A673 (cell line): ENCODE measurements at regions not wholly inside any gene's neighbourhood (a gene's known extent, or its start where the extent isn't known, plus 50 kb on each side); places are given as distances from the start of the nearest gene placed in this dataset.

Experiments used
- BruUV-seq: library from RNA; stranded (reverse); fragments of 400-500 nt; replicated peaks from 2 replicates; lab custom pipeline; 2021; lab: Mats Ljungman, UMichigan
- CTCF ChIA-PET: fragments of 300-600 bp; sonication (Branson Sonifier 250); formaldehyde crosslinking; loops from one replicate; lab custom pipeline; 2022; ENCODE audit warnings: antibody characterized with exemption; lab: Charles Lee
- POLR2A ChIA-PET: fragments of 300-600 bp; sonication (Branson Sonifier 250); formaldehyde crosslinking; loops from one replicate; lab custom pipeline; 2022; ENCODE audit warnings: antibody characterized with exemption; ENCODE audit not compliant: low non-redundant PET; lab: Charles Lee
- DNase-seq: peaks from one replicate; pipeline ENCODE4 v3.0.0-alpha.2; 2015; ENCODE audit warnings: low spot score
- H3K27ac ChIP-seq: fragments of 200-600 bp; sonication (generic); 2 replicates; pipeline ENCODE4 v1.5.1; 2016; ENCODE audit warnings: mixed run types, low read depth, mild to moderate bottlenecking, mixed read lengths, antibody characterized with exemption, low read length; ENCODE audit not compliant: poor library complexity, severe bottlenecking
- H3K27me3 ChIP-seq: fragments of 200-600 bp; sonication (generic); replicated peaks from 2 replicates; pipeline ENCODE4 v1.6.1; 2017; ENCODE audit warnings: mixed run types, low read depth, mild to moderate bottlenecking, mixed read lengths, antibody characterized with exemption, low read length; ENCODE audit not compliant: insufficient read depth, poor library complexity
- H3K36me3 ChIP-seq: fragments of 200-600 bp; sonication (generic); 2 replicates; pipeline ENCODE4 v1.6.1; 2016; ENCODE audit warnings: mixed run types, mild to moderate bottlenecking, mixed read lengths, antibody characterized with exemption, low read length; ENCODE audit not compliant: insufficient read depth, poor library complexity, severe bottlenecking
- H3K4me1 ChIP-seq: fragments of 200-600 bp; sonication (generic); 2 replicates; pipeline ENCODE4 v1.6.1; 2017; ENCODE audit warnings: mixed run types, mild to moderate bottlenecking, mixed read lengths, antibody characterized with exemption, low read length; ENCODE audit not compliant: insufficient read depth, poor library complexity, severe bottlenecking
- H3K4me3 ChIP-seq: fragments of 200-600 bp; sonication (generic); 2 replicates; pipeline ENCODE4 v1.5.1; 2016; ENCODE audit warnings: low read depth, mixed run types, mild to moderate bottlenecking, mixed read lengths, low read length; ENCODE audit not compliant: poor library complexity, severe bottlenecking
- H3K9me3 ChIP-seq: fragments of 200-600 bp; sonication (generic); 2 replicates; pipeline ENCODE4 v1.6.1; 2016; ENCODE audit warnings: mixed run types, low read depth, mild to moderate bottlenecking, mixed read lengths, antibody characterized with exemption, low read length; ENCODE audit not compliant: poor library complexity, severe bottlenecking
- CTCF ChIP-seq: fragments of 300-800, 200-600 bp; sonication (generic); conservative IDR thresholded peaks from 2 replicates; pipeline ENCODE4 v1.5.1; 2017; ENCODE audit warnings: low read depth, mild to moderate bottlenecking, antibody characterized with exemption, low read length, moderate library complexity, mixed read lengths
- EZH2 ChIP-seq: fragments of 200-600 bp; sonication (generic); IDR thresholded peaks from 2 replicates; pipeline ENCODE4 v1.6.1; 2017; ENCODE audit warnings: borderline replicate concordance, low read depth, mild to moderate bottlenecking, mixed read lengths, antibody characterized with exemption, low read length; ENCODE audit not compliant: poor library complexity, severe bottlenecking
- intact Hi-C: fragments of 100-400 bp; cut with micrococcal nuclease; formaldehyde crosslinking; loops from one replicate; pipeline ENCODE4 v1.10.0; 2022; ENCODE audit not compliant: unreplicated experiment

DNA sequence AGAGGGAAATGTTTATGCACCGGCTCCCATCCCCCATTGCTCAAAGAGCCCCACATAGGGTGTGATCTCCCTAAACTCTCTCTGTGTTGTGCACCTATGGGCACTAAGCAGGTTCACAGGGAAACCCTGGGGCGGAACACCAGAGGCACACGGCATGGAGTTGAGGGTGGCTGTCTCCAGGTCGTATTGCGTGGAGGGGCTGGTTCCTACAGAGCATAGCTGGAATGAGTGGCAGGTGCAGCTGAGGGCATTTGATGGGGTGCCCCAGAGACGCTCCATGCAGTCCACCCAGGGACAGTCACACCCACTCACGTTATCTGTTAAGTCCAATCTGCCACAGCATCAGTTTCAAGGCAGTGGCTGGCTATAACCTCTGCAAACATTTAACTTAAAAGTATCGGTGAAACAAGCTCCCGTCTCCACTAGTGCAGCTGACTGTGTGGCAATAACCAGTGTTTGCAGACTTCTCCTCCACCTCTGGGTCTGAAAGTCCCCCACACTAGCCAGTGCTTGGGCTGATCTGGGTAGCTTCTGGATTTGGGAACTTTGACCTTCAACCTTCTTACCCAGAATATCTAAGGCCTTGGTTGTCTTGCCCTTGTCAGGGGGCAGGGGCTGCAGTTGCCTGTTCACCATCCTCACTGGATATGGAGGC, 249.2 kb upstream of the ZNF32 start:
- CTCF ChIA-PET: no interaction called here
- H3K9me3 ChIP-seq: no peaks in the 10 kb centered on the region
- H3K27ac ChIP-seq: no peak overlapping the region
- intact Hi-C loops: no loop called here
- no peak for TF ChIP-seq CTCF
- no peak for TF ChIP-seq EZH2
- no peaks in the 10 kb centered on the region for H3K27me3 ChIP-seq
- H3K4me1 ChIP-seq: no peaks in the 10 kb centered on the region
- H3K36me3 ChIP-seq: no peaks in the 10 kb centered on the region
- POLR2A ChIA-PET: no interaction called here
- no peak for DNase-seq
- H3K4me3 ChIP-seq: no peak overlapping the region
- no TSS peak for BruUV-seq

- Histone ChIP-seq H3K9me3 (no peaks in the 10 kb centered on the region), H3K27me3 (no peaks in the 10 kb centered on the region), H3K4me3 (no peak overlapping the region), H3K36me3 (no peaks in the 10 kb centered on the region), H3K4me1 (no peaks in the 10 kb centered on the region), H3K27ac (no peak overlapping the region)
- CTCF ChIA-PET: no interaction called here
- TF ChIP-seq CTCF: no peak
- no peak for TF ChIP-seq EZH2
- no peak for DNase-seq
- POLR2A ChIA-PET: no interaction called here
- intact Hi-C loops: no loop called here
- BruUV-seq: no TSS peak
Measured at GRCh38 chr10:43892062-43892770, 243.5 kb upstream of the ZNF32 start.

GRCh38 chr10:43891241-43891640, 242.6 kb upstream of the ZNF32 start:
- BruUV-seq: no TSS peak

More at GRCh38 chr10:43891241-43891640, 242.6 kb upstream of the ZNF32 start:
- DNase-seq: no peak
- Histone ChIP-seq H3K9me3 (no peaks in the 10 kb centered on the region), H3K27ac (no peak overlapping the region), H3K27me3 (no peaks in the 10 kb centered on the region), H3K4me3 (no peak overlapping the region), H3K36me3 (no peaks in the 10 kb centered on the region), H3K4me1 (no peaks in the 10 kb centered on the region)
- ChIA-PET CTCF (no interaction called here), POLR2A (no interaction called here)
- intact Hi-C loops: no loop called here
- no peak for TF ChIP-seq CTCF
- no peak for TF ChIP-seq EZH2
